H4 (cell line): ENCODE measurements at regions not wholly inside any gene's neighbourhood (a gene's known extent, or its start where the extent isn't known, plus 50 kb on each side); places are given as distances from the start of the nearest gene placed in this dataset.
A peak's percentile ranks its signal among the peaks of the same experiment; 100 is the strongest.

Experiments
- DNase-seq: peaks from one replicate; pipeline ENCODE4 v3.0.0-alpha.2; 2015; ENCODE audit warnings: low spot score

DNA sequence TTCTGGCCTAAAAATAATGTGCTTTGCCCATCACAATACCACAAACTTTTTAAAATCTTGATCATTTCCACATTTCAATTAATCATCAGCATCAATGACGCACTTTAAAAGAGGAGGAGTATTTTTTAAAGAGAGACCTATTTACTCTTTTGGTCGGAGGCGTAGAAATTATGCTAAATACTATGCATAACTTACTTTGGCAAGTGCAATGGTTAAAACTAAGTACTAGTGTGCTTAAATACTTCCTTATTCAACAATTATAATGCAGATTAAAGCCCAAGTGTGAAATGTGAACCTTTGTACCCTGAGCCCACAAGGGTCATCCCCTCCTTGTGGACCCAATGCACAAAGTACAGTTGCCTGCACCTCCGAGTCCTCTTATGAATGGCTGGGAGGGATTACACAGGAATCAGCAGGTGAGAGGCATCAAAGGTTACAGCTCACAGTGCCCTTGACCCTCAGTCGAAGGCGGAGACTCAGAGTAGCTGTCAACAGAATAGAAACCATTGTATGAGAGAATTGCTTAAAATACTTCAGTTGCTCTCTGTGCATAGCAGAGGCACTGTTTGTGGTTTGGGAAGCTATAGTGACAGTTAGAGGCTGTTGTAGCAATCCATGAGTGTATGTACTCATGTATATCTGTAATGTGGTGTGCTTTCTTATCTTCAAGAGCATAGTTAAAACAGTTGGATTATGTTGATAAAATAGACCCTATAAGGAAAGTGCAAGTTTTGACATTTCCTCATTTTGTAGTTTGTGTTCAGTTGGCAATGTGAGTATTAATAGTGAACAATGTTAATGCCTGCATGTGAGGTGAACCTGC, 151.7 kb upstream of the ITGA4 start:
- DNase-seq: no peak

- peak; percentile 13 for DNase-seq
Observed at GRCh38 chr2:181306785-181307184, 150.4 kb upstream of the ITGA4 start.

- DNase-seq: no peak
Observed at GRCh38 chr2:181307203-181307991, 149.8 kb upstream of the ITGA4 start.

GRCh38 chr2:181308766-181309515, 148.2 kb upstream of the ITGA4 start:
- no peak for DNase-seq

DNA sequence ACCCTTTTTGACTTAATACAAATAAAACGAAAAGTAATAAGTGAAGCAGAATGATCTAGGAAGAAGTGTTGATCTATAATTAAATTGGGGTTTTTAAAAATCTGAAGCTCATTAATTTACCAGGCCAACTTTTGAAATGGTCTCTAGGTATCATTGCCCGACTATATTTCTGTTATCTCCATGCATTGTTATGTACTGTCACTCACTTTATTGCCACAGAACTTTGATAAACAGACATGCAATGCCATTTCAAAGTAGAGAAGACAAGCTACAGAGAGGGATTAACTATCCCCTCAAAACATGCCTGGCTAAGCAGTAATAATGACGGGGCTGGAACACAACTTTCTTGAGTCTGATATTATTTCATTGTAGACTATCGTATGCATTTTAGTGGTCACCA, 147.6 kb upstream of the ITGA4 start:
- no peak for DNase-seq

DNA sequence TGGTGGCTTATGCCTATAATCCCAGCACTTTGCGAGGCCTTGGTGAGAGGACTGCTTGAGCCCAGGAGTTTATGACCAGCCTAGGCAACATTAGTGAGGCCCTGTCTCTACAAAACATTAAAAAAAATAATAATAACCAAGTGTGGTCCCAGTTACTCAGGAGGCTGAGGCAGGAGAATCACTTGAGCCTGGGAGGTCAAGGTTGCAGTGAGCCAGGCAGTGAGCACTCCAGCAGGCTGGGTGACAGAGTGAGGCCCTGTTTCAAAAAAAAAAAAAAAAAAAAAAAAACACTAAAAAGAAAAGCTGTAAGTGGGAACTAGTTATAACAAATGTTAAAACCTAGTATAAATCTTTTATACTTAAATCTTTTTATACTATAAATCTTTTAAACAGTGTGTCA, 146.2 kb upstream of the ITGA4 start:
- DNase-seq: no peak

DNA sequence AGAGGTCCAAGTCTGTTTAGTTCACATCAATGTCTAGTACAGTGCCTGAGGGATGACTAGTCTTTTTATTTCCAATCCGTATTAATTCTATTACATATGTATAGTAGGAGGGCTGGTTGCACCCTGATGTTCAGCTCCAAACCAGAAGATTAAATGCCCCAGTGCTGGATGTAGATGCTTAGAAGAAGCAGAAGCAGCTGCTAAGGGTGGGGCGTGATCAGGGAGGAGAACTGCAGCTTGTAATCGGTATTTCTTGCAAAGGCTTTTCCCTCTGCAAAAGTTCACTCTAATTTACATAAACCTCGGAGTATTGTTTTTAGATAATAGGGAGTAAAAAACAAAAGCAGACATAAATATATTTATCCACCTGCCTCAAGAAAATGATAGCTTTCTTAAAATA, 145.3 kb upstream of the ITGA4 start:
- DNase-seq: no peak

- DNase-seq: no peak
Observed at GRCh38 chr2:181312515-181312927, 144.7 kb upstream of the ITGA4 start.

GRCh38 chr2:181313845-181314244, 143.3 kb upstream of the ITGA4 start:
- no peak for DNase-seq

DNA sequence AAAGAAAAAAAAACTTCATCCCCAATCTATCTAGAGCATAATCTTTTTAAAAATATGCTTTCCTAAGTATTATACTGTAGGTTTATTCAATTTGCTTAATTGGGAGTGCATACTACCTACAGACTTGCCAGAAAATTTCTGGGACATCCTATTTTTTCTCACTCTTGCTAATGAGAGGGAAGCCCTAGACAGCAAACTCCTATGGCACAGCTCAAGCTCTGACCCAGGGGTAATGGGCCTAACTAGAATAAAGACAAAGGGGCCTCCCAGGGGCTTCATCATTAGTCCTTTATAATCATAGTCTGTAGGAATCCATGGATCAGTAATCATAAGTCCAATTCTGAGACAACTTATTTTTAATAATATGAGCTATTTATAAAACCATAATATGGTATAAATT, 142.6 kb upstream of the ITGA4 start:
- no peak for DNase-seq

DNA sequence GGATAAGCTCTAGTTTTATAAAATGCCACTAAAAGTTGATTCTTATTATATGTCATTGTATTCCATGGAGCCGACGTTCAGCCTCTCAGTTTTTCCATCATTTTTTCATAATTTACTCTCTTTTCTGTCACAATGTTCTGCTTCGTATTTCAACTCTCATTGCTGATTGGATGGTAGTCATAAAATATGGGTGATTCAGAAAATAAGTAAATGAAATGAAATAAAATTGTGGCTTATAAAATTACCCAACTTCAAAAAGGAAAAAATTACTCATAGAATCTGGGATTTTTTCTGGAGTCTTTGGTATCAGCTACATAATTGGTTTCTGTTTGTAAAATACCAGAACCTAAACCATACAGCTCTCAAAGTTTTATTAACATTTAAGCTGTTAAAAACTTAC, 139.7 kb upstream of the ITGA4 start:
- no peak for DNase-seq

DNA sequence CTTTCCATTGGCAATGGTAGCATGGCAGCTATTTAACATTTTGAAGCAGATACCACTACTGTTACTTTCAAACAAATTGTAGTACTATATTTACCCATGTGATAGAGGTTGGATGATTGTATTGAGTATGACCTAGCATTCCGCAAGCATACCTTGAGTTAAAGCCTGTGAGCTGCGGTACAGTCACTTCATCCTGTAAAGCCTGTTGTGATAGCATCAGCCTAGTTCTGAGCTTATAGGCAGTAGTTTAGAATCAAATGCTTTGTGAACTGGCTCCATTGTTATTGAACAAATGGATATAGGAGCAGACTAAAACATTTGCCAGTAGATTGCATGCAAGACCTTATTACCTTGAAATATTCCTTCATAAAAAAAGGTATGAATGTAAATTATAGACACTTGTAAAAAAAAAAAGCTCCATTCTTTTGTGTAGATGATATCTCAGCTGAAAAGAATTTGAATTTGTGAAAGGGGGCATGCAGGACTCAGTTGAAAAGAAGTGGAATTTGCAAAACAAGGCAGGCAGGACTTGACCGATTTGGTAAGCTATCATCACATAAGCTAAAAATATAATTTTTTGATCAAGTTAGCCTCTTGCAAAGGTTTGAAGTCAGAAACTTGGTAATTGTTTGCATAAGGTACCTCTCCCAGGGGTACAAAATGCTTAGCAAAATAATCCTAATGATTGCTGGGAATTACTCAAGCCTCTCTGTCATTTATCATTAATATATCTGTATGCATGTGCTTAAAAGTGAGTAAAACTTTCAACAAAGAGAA, 138.5 kb upstream of the ITGA4 start:
- DNase-seq: no peak

DNA sequence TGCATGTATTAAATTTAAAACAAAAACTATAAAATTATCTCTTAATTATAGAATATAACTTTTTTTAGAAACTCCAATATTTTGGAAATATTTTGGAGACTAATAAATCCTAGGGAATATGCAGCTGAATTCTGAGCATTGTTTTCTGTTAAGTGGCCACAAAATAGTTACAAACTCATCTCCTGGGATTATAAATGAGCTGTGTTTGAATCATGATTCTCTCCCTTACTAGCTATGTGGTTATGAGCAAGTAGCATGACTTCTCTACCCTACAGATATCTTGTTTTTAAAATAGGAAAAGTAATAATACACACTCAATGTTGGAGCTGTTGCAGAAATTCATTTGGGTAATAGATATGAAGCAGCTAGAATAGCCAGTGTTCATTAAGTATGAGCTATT, 137.9 kb upstream of the ITGA4 start:
- no peak for DNase-seq

GRCh38 chr2:181320638-181321037, 136.5 kb upstream of the ITGA4 start:
- DNase-seq: no peak

DNA sequence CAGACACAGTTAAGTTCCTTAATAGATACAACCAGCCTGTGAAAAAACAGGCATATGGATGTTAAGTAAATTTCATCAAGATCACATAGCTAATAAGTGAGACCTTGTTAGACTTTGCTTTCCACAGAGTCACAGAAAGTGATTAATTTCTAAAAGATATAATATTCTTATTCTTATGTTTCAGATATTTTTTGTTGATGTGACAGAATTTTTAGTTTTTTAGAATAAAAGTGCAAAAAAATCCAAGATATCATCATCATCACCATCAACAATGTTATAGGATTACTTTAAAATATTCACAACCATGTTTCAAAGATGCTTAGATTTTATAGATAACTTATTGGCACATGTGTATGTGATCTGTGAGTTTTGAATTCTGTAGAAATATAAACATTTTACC, 132.3 kb upstream of the ITGA4 start:
- no peak for DNase-seq

DNA sequence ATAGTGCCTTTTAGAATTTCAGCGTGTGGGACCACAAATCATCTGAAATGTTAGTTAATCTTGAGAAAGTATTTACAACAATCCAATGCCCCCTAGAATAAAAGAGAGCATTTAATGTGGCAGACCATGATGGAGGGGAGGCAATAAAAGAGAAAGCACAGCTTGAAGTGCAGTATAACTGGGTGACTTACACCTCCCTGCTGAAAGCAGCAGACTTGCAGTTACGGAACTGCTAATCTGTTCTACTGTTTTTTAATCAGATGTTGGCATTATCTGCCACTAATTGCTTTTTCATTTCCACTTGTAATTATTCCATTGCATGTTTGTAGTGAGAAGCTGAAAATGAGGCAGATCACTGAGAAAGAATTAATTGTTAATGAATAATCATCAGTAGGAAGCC, 130.5 kb upstream of the ITGA4 start:
- DNase-seq: no peak

- no peak for DNase-seq
Observed at GRCh38 chr2:181330286-181330685, 126.9 kb upstream of the ITGA4 start.

DNA sequence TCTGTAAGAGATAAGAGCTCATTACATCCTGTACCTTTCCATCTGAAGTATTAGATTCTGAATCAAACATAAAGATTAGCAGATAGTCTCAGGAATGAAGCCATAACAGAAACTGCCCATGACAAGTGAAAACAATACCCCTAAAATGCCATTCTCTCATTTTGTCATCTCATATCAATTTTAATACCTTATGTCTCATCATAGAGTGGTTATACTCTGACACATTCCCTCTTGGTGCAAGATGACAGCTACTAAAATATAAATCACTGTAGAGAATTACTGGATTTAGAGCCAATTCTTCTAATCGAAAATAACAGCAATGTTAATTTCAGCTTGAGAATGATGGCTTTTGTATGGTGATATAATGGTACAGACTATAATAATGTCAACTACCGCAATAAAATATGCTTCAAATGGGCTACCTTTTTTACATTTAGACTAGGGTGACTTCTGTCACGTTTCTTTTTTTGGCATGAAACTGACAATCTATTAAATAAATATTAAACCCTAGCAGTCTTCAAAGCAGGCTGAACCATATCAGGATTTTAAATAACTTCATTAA, 125.1 kb upstream of the ITGA4 start:
- DNase-seq: no peak

- no peak for DNase-seq
Observed at GRCh38 chr2:181334158-181334826, 122.9 kb upstream of the ITGA4 start.

DNA sequence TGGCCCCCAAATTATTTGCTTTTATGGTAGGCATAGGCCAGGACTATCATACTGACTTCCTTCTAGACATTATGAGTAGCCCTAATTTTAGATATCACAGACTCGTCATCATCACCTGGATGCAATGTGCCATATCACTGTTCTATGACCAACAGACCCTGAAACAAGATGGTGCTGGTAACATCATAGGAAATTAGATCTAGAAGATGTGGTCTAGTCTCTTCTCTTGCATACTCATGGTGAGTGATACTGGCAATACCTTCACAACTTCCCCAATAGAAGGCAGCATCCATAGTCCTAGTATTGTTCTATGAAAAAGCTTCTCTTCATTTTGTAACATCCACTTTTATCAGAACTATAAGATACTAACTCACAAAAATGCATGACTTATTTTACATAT, 116.3 kb upstream of the ITGA4 start:
- DNase-seq: no peak
